WTC11 (cell line): ENCODE measurements at regions not wholly inside any gene's neighbourhood (a gene's known extent, or its start where the extent isn't known, plus 50 kb on each side); places are given as distances from the start of the nearest gene placed in this dataset.

Source experiments
- ATAC-seq: fragments of 200-7000 bp; cut with Tn5 transposase; 2 replicates; pipeline ENCODE4 v1.10.0; 2021; ENCODE audit warnings: mild to moderate bottlenecking, moderate library complexity
- CTCF ChIA-PET: fragments of 300-600 bp; sonication (Branson Sonifier 250); formaldehyde crosslinking; loops from one replicate; lab custom pipeline; 2021; ENCODE audit warnings: antibody characterized with exemption; lab: Charles Lee
- POLR2A ChIA-PET: fragments of 350-600 bp; sonication (Branson Sonifier 250); formaldehyde crosslinking; loops from one replicate; lab custom pipeline; 2021; ENCODE audit warnings: antibody characterized with exemption; lab: Charles Lee
- DNase-seq: peaks from one replicate; pipeline ENCODE4 v3.0.0; 2021; ENCODE audit warnings: low spot score
- H3K27ac Mint-ChIP-seq: 2 replicates; pipeline ENCODE4 v1.8.0; 2021; ENCODE audit warnings: mixed read lengths
- H3K27me3 Mint-ChIP-seq: 2 replicates; pipeline ENCODE4 v1.8.0; 2021; ENCODE audit warnings: low read depth, mild to moderate bottlenecking, moderate library complexity, mixed read lengths
- H3K36me3 Mint-ChIP-seq: 2 replicates; pipeline ENCODE4 v1.8.0; 2021; ENCODE audit warnings: mixed read lengths
- H3K4me1 Mint-ChIP-seq: 2 replicates; pipeline ENCODE4 v1.8.0; 2022; ENCODE audit warnings: mixed read lengths
- H3K4me3 Mint-ChIP-seq: 2 replicates; pipeline ENCODE4 v1.8.0; 2021; ENCODE audit warnings: mild to moderate bottlenecking, moderate library complexity, mixed read lengths
- H3K9me3 Mint-ChIP-seq: 2 replicates; pipeline ENCODE4 v1.8.0; 2021; ENCODE audit warnings: mixed read lengths
- ARID4B ChIP-seq: sonication (generic); formaldehyde crosslinking; IDR thresholded peaks from 2 replicates; pipeline ENCODE4 v1.8.0; 2023; ENCODE audit warnings: missing genetic modification reagents, mild to moderate bottlenecking, borderline replicate concordance
- ELF4 ChIP-seq: sonication (generic); formaldehyde crosslinking; IDR thresholded peaks from 2 replicates; pipeline ENCODE4 v1.8.1; 2022; ENCODE audit warnings: low read depth, mild to moderate bottlenecking, moderate library complexity, missing genetic modification reagents
- GRHL2 ChIP-seq: fragments of 250-450 bp; sonication (Bioruptor Pico); IDR thresholded peaks from 2 replicates; pipeline ENCODE4 v1.8.0; 2022; ENCODE audit warnings: mild to moderate bottlenecking, moderate library complexity; ENCODE audit not compliant: insufficient replicate concordance, severe bottlenecking
- MAX ChIP-seq: sonication (generic); formaldehyde crosslinking; IDR thresholded peaks from 2 replicates; pipeline ENCODE4 v1.8.0; 2022; ENCODE audit warnings: mild to moderate bottlenecking, missing genetic modification reagents
- PRDM15 ChIP-seq: sonication (generic); formaldehyde crosslinking; IDR thresholded peaks from 2 replicates; pipeline ENCODE4 v1.8.0; 2022; ENCODE audit warnings: missing genetic modification reagents
- USF2 ChIP-seq: sonication (generic); formaldehyde crosslinking; IDR thresholded peaks from 2 replicates; pipeline ENCODE4 v1.8.1; 2023; ENCODE audit warnings: mild to moderate bottlenecking, missing genetic modification reagents, moderate library complexity
- ZBTB43 ChIP-seq: sonication (generic); formaldehyde crosslinking; IDR thresholded peaks from 2 replicates; pipeline ENCODE4 v1.8.1; 2023; ENCODE audit warnings: mild to moderate bottlenecking, missing genetic modification reagents
- ZNF423 ChIP-seq: fragments of 250-450 bp; sonication (Bioruptor Pico); IDR thresholded peaks from 2 replicates; pipeline ENCODE4 v2.1.2; 2022; ENCODE audit warnings: mild to moderate bottlenecking, moderate library complexity
- ZNF671 ChIP-seq: fragments of 250-450 bp; sonication (Bioruptor Pico); IDR thresholded peaks from 2 replicates; pipeline ENCODE4 v1.8.0; 2021; ENCODE audit warnings: mild to moderate bottlenecking

GRCh38 chr13:105960326-105960725 lies 575.1 kb downstream of the EFNB2 start:
- H3K4me3 Mint-ChIP-seq = no peak overlapping the region
- H3K27ac Mint-ChIP-seq = no peak overlapping the region
- no peaks in the 10 kb centered on the region for H3K36me3 Mint-ChIP-seq
- H3K27me3 Mint-ChIP-seq = no peaks in the 10 kb centered on the region
- H3K9me3 Mint-ChIP-seq = peaks cover 4% of the 10 kb centered on the region; the same call in 1 of the 2 replicates
- no peak for DNase-seq
- 0 out of 2 replicates have a peak, but pooled peaks cover 4% of the 10 kb centered on the region for H3K4me1 Mint-ChIP-seq
- ChIA-PET POLR2A (no interaction called here), CTCF (no interaction called here)
- peak; percentile 28; the same call in 1 of the 2 replicates for ATAC-seq
- TF ChIP-seq MAX (CRISPR knock-in tag) (no peak), ELF4 (no peak), ARID4B (no peak)

- ChIA-PET POLR2A (no interaction called here), CTCF (no interaction called here)
- DNase-seq = no peak
- Mint-ChIP-seq H3K9me3 (peaks cover 4% of the 10 kb centered on the region; the same call in 1 of the 2 replicates), H3K27ac (no peak overlapping the region), H3K36me3 (no peaks in the 10 kb centered on the region), H3K27me3 (no peaks in the 10 kb centered on the region), H3K4me1 (0 out of 2 replicates have a peak, but pooled peaks cover 4% of the 10 kb centered on the region), H3K4me3 (no peak overlapping the region)
- no peak for TF ChIP-seq ZBTB43 (CRISPR knock-in tag)
- no peak for ATAC-seq
Observed at GRCh38 chr13:105959876-105960275, 575.6 kb downstream of the EFNB2 start.

- TF ChIP-seq PRDM15 (CRISPR knock-in tag) (peak; percentile 50), GRHL2 (CRISPR knock-in tag) (no peak)
- ATAC-seq = no peak
- Mint-ChIP-seq H3K36me3 (no peaks in the 10 kb centered on the region), H3K4me1 (0 out of 2 replicates have a peak, but pooled peaks cover 4% of the 10 kb centered on the region), H3K27me3 (no peaks in the 10 kb centered on the region), H3K4me3 (no peak overlapping the region), H3K27ac (no peak overlapping the region), H3K9me3 (no peaks in the 10 kb centered on the region)
- POLR2A ChIA-PET = no interaction called here
- CTCF ChIA-PET = no interaction called here
- no peak for DNase-seq
Observed at GRCh38 chr13:105957769-105958438, 577.6 kb downstream of the EFNB2 start.

- H3K4me3 Mint-ChIP-seq = no peak overlapping the region
- no peaks in the 10 kb centered on the region for H3K4me1 Mint-ChIP-seq
- CTCF ChIA-PET = no interaction called here
- H3K27me3 Mint-ChIP-seq = no peaks in the 10 kb centered on the region
- no peaks in the 10 kb centered on the region for H3K9me3 Mint-ChIP-seq
- H3K27ac Mint-ChIP-seq = no peak overlapping the region
- ATAC-seq = no peak
- H3K36me3 Mint-ChIP-seq = no peaks in the 10 kb centered on the region
- POLR2A ChIA-PET = no interaction called here
- no peak for DNase-seq
- no peak for TF ChIP-seq USF2 (CRISPR knock-in tag)
- no peak for TF ChIP-seq ZNF423 (CRISPR knock-in tag)
- TF ChIP-seq ARID4B = no peak
- TF ChIP-seq ZNF671 = no peak
Observed at GRCh38 chr13:105956921-105957320, 578.5 kb downstream of the EFNB2 start.
